GM10248 (cell line): ENCODE measurements at regions not wholly inside any gene's neighbourhood (a gene's known extent, or its start where the extent isn't known, plus 50 kb on each side); places are given as distances from the start of the nearest gene placed in this dataset.

ENCODE experiments used
- CTCF ChIA-PET: fragments of 300-600 bp; sonication (Branson Sonifier 250); formaldehyde crosslinking; extraction: SDS; loops from one replicate; lab custom pipeline; 2021; ENCODE audit warnings: antibody characterized with exemption; lab: Yijun Ruan, JAX
- POLR2A ChIA-PET: fragments of 350-650 bp; sonication (Branson Sonifier 250); formaldehyde crosslinking; extraction: SDS; loops from one replicate; lab custom pipeline; 2020; ENCODE audit warnings: antibody characterized with exemption; lab: Yijun Ruan, JAX
- DNase-seq: peaks from one replicate; pipeline ENCODE4 v3.0.0; 2012; ENCODE audit errors: extremely low spot score
- CTCF ChIP-seq: IDR thresholded peaks from 2 replicates; pipeline ENCODE4 v1.5.1; 2012; ENCODE audit warnings: mild to moderate bottlenecking, low read depth; ENCODE audit errors: extremely low read depth, missing control alignments, control extremely low read depth

GRCh38 chr15:62880278-62880677 lies 162.3 kb upstream of the TPM1 start:
- DNase-seq, result no peak
- ChIA-PET CTCF (no interaction called here), POLR2A (no interaction called here)
- TF ChIP-seq CTCF, result no peak

- no peak for TF ChIP-seq CTCF
- DNase-seq, result no peak
- ChIA-PET POLR2A (no interaction called here), CTCF (no interaction called here)
These were observed 161.5 kb upstream of the TPM1 start for GRCh38 chr15:62881056-62881455.

- TF ChIP-seq CTCF, result no peak
- ChIA-PET POLR2A (no interaction called here), CTCF (interaction anchor here (0.9 kb wide), 1 partner anchor 9 kb away, joined by 3 read pairs; no protein-coding TSS in a partner anchor)
- DNase-seq, result no peak
These were observed 158.5 kb upstream of the TPM1 start for GRCh38 chr15:62883938-62884479.

GRCh38 chr15:62886431-62887071 lies 156.0 kb upstream of the TPM1 start:
- no peak for TF ChIP-seq CTCF
- POLR2A ChIA-PET, result no interaction called here

GRCh38 chr15:62887113-62887570 lies 155.4 kb upstream of the TPM1 start:
- DNase-seq, result no peak
- POLR2A ChIA-PET, result no interaction called here

More at GRCh38 chr15:62886431-62887071, 156.0 kb upstream of the TPM1 start:
- CTCF ChIA-PET, result no interaction called here
- no peak for DNase-seq

GRCh38 chr15:62888623-62889022 lies 153.9 kb upstream of the TPM1 start:
- DNase-seq, result no peak
- ChIA-PET CTCF (no interaction called here), POLR2A (no interaction called here)
- TF ChIP-seq CTCF, result no peak

More at GRCh38 chr15:62887113-62887570, 155.4 kb upstream of the TPM1 start:
- CTCF ChIA-PET, result no interaction called here
- no peak for TF ChIP-seq CTCF
